Brain pericyte (primary cell): ENCODE measurements at regions not wholly inside any gene's neighbourhood (a gene's known extent, or its start where the extent isn't known, plus 50 kb on each side); places are given as distances from the start of the nearest gene placed in this dataset.
A peak's percentile ranks its signal among the peaks of the same experiment; 100 is the strongest.

ENCODE experiments used
- DNase-seq: peaks from one replicate; pipeline ENCODE4 v3.0.0-alpha.2; 2012; ENCODE audit warnings: low read depth, low spot score

DNA sequence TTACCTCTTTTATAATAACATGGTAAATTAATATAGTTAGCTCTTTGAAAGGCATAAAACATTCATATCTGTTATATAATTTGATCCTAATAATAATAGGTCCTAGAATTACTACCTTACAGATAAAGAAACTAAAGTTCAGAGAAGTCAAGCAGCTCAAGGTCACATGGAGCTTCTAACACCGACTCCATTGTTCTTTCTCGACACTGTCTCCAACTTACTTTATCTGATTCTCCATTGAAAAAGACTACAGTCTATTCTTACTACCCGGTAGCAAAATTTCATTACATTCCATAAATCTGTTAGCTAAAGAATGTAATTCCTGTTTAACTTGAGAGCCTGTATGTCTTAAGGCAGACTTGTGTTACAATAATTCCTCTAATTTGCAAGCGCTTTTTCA lies 96.3 kb upstream of the TMEM161B start:
- DNase-seq, result no peak

DNA sequence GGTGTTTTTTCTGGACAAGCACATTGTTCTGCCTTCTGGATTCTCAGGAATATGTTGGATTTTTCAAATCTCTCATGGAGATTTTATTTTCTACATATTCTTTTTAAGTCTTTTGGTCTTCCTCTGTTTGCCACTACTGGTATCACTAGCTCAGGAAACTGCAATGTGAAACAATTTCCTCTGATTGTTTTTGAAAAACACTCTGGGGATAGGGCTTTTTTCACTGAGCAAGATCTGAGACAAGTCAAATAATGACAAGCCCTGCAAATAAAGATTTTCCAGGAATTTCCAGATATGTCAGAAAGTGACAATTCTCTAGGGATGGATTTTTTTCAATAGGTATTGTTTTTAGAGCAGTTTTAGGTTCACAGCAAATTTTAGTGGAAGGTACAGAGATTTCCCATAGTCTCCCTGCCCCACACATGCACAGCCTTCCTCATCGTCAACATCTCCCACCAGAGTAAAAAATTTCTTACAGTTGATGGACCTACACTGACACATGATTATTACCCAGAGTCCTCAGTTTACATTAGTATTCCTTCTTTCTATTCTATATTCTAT lies 86.9 kb upstream of the TMEM161B start:
- DNase-seq, result no peak

DNA sequence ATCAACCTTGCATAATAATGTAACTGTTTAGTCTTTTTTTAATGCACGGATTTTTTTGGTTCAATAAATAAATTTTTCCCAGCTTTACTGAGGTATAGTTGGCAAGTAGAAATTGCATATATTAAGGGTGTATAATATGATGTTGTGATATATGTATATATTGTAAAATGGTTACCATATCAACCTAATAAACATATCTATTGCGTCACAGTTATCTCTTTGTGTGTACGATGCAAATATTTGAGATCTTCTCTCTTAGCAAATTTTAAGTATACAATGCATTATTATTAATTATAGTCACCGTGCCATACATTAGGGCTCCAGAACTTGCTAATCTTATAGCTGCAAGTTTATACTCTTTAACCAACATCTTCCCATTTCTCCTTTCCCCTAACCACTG lies 57.2 kb upstream of the TMEM161B start:
- no peak for DNase-seq

DNA sequence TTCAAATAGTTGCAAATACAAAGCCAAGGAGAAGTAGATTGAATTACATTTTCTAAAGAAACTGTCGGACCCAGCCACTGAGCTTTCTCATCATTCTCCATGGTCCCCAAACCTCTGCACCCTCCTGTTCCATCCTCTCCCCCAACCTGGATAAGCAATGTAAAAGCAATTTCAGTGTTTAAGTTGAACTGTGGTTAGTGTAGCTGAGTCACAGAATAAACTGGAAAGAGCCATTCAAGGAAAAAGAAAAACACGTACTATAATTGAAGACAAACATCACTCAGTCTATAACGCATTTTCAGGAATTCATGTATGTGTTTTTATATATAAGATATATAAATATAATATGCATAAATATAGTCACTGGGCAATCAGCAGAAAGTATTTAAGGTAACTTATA lies 54.1 kb upstream of the TMEM161B start:
- peak; percentile 5 for DNase-seq
